WTC11 (cell line): ENCODE measurements at regions not wholly inside any gene's neighbourhood (a gene's known extent, or its start where the extent isn't known, plus 50 kb on each side); places are given as distances from the start of the nearest gene placed in this dataset.

Source experiments
- KAT7 ChIP-seq: sonication (generic); formaldehyde crosslinking; IDR thresholded peaks from 2 replicates; pipeline ENCODE4 v1.8.1; 2023; ENCODE audit warnings: missing genetic modification reagents, mild to moderate bottlenecking, borderline replicate concordance
- NFYB ChIP-seq: sonication (generic); formaldehyde crosslinking; conservative IDR thresholded peaks from 2 replicates; pipeline ENCODE4 v1.8.0; 2022; ENCODE audit warnings: low read depth, missing genetic modification reagents
- RELA ChIP-seq: sonication (generic); formaldehyde crosslinking; IDR thresholded peaks from 2 replicates; pipeline ENCODE4 v1.8.1; 2022; ENCODE audit warnings: missing genetic modification reagents, mild to moderate bottlenecking, borderline replicate concordance
- SP1 ChIP-seq: sonication (generic); formaldehyde crosslinking; conservative IDR thresholded peaks from 2 replicates; pipeline ENCODE4 v1.8.1; 2022; ENCODE audit warnings: missing genetic modification reagents
- ZBTB21 ChIP-seq: sonication (generic); formaldehyde crosslinking; IDR thresholded peaks from 2 replicates; pipeline ENCODE4 v1.8.1; 2023; ENCODE audit warnings: mild to moderate bottlenecking, missing genetic modification reagents, borderline replicate concordance
- ZMAT4 ChIP-seq: fragments of 250-450 bp; sonication (Bioruptor Pico); IDR thresholded peaks from 2 replicates; pipeline ENCODE4 v1.9.0; 2021; ENCODE audit warnings: mild to moderate bottlenecking
- ZNF121 ChIP-seq: sonication (generic); formaldehyde crosslinking; IDR thresholded peaks from 2 replicates; pipeline ENCODE4 v1.8.0; 2023; ENCODE audit warnings: missing genetic modification reagents
- ZNF263 ChIP-seq: sonication (generic); formaldehyde crosslinking; IDR thresholded peaks from 2 replicates; pipeline ENCODE4 v1.8.1; 2022; ENCODE audit warnings: low read depth, mild to moderate bottlenecking, moderate library complexity, missing genetic modification reagents
- ZNF416 ChIP-seq: fragments of 250-450 bp; sonication (Bioruptor Pico); IDR thresholded peaks from 2 replicates; pipeline ENCODE4 v1.9.0; 2021; ENCODE audit warnings: mild to moderate bottlenecking, inconsistent platforms
- ZNF671 ChIP-seq: fragments of 250-450 bp; sonication (Bioruptor Pico); IDR thresholded peaks from 2 replicates; pipeline ENCODE4 v1.8.0; 2021; ENCODE audit warnings: mild to moderate bottlenecking
- TF ChIP-seq, protein P1 (sequence below): fragments of 200-600 bp; IDR thresholded peaks from 2 replicates; pipeline ENCODE4 v1.8.0; 2022; ENCODE audit warnings: antibody characterized with exemption
- TF ChIP-seq, protein P2 (sequence below): sonication (generic); formaldehyde crosslinking; IDR thresholded peaks from 2 replicates; pipeline ENCODE4 v1.8.0; 2022; ENCODE audit warnings: missing genetic modification reagents

DNA sequence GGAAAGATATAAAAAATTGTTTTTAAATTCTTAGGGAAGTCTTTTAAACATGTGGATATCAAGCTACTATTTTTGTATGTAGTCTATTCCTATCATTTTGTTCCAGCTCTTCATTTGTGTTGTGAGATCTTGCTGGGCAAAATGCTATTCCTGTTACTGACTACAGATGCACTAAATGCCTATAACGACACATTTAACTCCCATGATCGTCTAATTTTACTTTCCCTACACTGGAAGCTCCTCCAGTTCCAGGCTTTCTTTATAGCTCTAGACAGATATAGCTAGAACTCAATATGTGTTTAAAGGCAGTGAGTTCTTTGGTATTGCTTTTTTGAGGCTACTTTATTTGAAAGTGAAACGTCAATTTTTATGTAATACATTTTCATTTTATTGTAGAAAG is 971.5 kb upstream of the CITED2 start:
- no peak for TF ChIP-seq ZNF671 (CRISPR knock-in tag)
- TF ChIP-seq ZBTB21, result no peak
- TF ChIP-seq, protein P1, sequence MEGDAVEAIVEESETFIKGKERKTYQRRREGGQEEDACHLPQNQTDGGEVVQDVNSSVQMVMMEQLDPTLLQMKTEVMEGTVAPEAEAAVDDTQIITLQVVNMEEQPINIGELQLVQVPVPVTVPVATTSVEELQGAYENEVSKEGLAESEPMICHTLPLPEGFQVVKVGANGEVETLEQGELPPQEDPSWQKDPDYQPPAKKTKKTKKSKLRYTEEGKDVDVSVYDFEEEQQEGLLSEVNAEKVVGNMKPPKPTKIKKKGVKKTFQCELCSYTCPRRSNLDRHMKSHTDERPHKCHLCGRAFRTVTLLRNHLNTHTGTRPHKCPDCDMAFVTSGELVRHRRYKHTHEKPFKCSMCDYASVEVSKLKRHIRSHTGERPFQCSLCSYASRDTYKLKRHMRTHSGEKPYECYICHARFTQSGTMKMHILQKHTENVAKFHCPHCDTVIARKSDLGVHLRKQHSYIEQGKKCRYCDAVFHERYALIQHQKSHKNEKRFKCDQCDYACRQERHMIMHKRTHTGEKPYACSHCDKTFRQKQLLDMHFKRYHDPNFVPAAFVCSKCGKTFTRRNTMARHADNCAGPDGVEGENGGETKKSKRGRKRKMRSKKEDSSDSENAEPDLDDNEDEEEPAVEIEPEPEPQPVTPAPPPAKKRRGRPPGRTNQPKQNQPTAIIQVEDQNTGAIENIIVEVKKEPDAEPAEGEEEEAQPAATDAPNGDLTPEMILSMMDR, result no peak
- TF ChIP-seq SP1, result no peak
- TF ChIP-seq NFYB (CRISPR knock-in tag), result no peak
- no peak for TF ChIP-seq KAT7 (CRISPR knock-in tag)
- TF ChIP-seq, protein P2, sequence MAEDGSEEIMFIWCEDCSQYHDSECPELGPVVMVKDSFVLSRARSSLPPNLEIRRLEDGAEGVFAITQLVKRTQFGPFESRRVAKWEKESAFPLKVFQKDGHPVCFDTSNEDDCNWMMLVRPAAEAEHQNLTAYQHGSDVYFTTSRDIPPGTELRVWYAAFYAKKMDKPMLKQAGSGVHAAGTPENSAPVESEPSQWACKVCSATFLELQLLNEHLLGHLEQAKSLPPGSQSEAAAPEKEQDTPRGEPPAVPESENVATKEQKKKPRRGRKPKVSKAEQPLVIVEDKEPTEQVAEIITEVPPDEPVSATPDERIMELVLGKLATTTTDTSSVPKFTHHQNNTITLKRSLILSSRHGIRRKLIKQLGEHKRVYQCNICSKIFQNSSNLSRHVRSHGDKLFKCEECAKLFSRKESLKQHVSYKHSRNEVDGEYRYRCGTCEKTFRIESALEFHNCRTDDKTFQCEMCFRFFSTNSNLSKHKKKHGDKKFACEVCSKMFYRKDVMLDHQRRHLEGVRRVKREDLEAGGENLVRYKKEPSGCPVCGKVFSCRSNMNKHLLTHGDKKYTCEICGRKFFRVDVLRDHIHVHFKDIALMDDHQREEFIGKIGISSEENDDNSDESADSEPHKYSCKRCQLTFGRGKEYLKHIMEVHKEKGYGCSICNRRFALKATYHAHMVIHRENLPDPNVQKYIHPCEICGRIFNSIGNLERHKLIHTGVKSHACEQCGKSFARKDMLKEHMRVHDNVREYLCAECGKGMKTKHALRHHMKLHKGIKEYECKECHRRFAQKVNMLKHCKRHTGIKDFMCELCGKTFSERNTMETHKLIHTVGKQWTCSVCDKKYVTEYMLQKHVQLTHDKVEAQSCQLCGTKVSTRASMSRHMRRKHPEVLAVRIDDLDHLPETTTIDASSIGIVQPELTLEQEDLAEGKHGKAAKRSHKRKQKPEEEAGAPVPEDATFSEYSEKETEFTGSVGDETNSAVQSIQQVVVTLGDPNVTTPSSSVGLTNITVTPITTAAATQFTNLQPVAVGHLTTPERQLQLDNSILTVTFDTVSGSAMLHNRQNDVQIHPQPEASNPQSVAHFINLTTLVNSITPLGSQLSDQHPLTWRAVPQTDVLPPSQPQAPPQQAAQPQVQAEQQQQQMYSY, result no peak
- no peak for TF ChIP-seq ZNF263 (CRISPR knock-in tag)
- TF ChIP-seq ZMAT4 (CRISPR knock-in tag), result no peak
- no peak for TF ChIP-seq ZNF121 (CRISPR knock-in tag)
- TF ChIP-seq ZNF416 (CRISPR knock-in tag), result no peak
- no peak for TF ChIP-seq RELA (CRISPR knock-in tag)
